ENCODE measurements at regions not wholly inside any gene's neighbourhood (a gene's known extent, or its start where the extent isn't known, plus 50 kb on each side); places are given as distances from the start of the nearest gene placed in this dataset.

DNA sequence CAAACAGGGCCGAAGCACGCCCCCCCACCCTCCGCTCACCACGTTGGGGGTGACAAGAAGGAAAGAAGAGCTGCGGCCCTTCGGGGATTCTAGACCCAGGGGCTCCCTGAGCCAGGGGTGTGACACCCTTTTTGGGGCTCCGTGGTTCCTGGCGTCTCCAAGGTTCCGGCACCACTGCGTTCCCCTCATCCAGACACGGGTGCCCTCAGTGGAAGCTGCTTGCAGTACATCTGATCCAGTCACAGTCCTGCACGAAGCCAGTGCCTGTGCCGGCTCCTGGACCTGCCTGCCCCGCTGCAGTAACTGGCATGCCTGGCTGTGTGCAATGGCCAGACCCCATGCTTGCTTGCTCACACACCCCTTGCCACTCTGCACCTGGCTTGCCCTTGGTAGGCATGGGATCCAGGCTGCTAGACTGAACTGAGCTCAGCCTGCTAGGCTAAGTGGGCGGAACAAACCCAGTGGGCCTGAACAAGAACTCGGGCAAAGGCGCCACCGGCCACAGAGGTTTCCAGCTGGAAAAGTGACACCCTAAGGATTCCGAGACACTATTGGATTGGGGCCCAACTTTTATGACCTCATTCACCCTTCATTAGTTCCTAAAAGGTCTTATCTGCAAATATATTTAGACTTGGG, 420.4 kb upstream of the AGA start (continued):
- TF ChIP-seq ZNF687 (IDR thresholded peaks at IDR 0.05) (no peak), ESRRA (IDR thresholded peaks at IDR 0.05; ENCODE audit: low read length) (no peak), HDAC6 (IDR thresholded peaks at IDR 0.05; ENCODE audit: unreplicated experiment) (no peak), SPI1 (IDR thresholded peaks at IDR 0.05; ENCODE audit: borderline replicate concordance, insufficient read depth, low read depth, low read length) (no peak), EGR1 (IDR thresholded peaks at IDR 0.05; ENCODE audit: borderline replicate concordance in 1 of 2, low read depth in 2 of 2, low read length in 2 of 2) (no peak)

- no peak overlapping the region for H3K9ac ChIP-seq (ENCODE audit: control insufficient read depth, insufficient read depth, low read length)
- ChIA-PET CTCF (interaction anchor here (1.0 kb wide), 2 partner anchors 29 to 82 kb away, joined by 3 to 4 read pairs; no protein-coding TSS in a partner anchor), POLR2A (no interaction called here), RAD21 (ENCODE audit: unreplicated experiment) (interaction anchor here (1.0 to 2.2 kb wide), 2 partner anchors 208 to 212 kb away, joined by 3 to 4 read pairs; no protein-coding TSS in a partner anchor), SMC1A (ENCODE audit: uncharacterized antibody, unreplicated experiment) (interaction anchor here (1.8 to 2.0 kb wide), 2 partner anchors 33 to 126 kb away, joined by 5 to 7 read pairs; no protein-coding TSS in a partner anchor)
- intact Hi-C loops (cut with micrococcal nuclease; ENCODE audit: unreplicated experiment), result no loop called here
- no peak overlapping the region for H3K4me3 ChIP-seq
- no peaks in the 10 kb centered on the region for H4K20me1 ChIP-seq (ENCODE audit: control insufficient read depth, insufficient read depth)
- no TSS peak for BruUV-seq (replicated peaks)
- no peak overlapping the region for H3K4me2 ChIP-seq (ENCODE audit: control insufficient read depth, insufficient read depth)
- H3K36me3 ChIP-seq (ENCODE audit: control insufficient read depth in 2 of 2, insufficient read depth in 2 of 2, low read length in 1 of 2), result no peaks in the 10 kb centered on the region
- WGBS (ENCODE audit: insufficient coverage, insufficient replicate concordance, low lambda C conversion rate, missing lambda C conversion rate), result 13% methylated on average over 3 of the region's 3 CpGs
- no peak overlapping the region for H2AFZ ChIP-seq (ENCODE audit: control insufficient read depth, low read depth, low read length)
- no peaks in the 10 kb centered on the region for H3K27me3 ChIP-seq (replicated peaks in 1 of 2; ENCODE audit: control insufficient read depth in 2 of 2, insufficient read depth in 2 of 2, low read length in 1 of 2)
- H3K79me2 ChIP-seq (ENCODE audit: control insufficient read depth, insufficient read depth, low read length), result no peaks in the 10 kb centered on the region
- H3K4me1 ChIP-seq (ENCODE audit: control insufficient read depth, insufficient read depth, low read length), result no peaks in the 10 kb centered on the region
- FAIRE-seq (no peak), ATAC-seq (peak; percentile 88), DNase-seq (ENCODE audit: low read depth, low spot score) (no peak)
- TF ChIP-seq, protein P1, sequence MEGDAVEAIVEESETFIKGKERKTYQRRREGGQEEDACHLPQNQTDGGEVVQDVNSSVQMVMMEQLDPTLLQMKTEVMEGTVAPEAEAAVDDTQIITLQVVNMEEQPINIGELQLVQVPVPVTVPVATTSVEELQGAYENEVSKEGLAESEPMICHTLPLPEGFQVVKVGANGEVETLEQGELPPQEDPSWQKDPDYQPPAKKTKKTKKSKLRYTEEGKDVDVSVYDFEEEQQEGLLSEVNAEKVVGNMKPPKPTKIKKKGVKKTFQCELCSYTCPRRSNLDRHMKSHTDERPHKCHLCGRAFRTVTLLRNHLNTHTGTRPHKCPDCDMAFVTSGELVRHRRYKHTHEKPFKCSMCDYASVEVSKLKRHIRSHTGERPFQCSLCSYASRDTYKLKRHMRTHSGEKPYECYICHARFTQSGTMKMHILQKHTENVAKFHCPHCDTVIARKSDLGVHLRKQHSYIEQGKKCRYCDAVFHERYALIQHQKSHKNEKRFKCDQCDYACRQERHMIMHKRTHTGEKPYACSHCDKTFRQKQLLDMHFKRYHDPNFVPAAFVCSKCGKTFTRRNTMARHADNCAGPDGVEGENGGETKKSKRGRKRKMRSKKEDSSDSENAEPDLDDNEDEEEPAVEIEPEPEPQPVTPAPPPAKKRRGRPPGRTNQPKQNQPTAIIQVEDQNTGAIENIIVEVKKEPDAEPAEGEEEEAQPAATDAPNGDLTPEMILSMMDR (IDR thresholded peaks at IDR 0.05 in 2 of 3, conservative IDR thresholded peaks at IDR 0.05 in 1 of 3; ENCODE audit: control insufficient read depth in 2 of 3, extremely low read depth in 1 of 3, insufficient read depth in 1 of 3, low read depth in 3 of 3, low read length in 3 of 3), result peak; percentile 10 to 14 (median 13); a peak in 2 of 6 replicates
- TF ChIP-seq KAT2A (conservative IDR thresholded peaks at IDR 0.05; ENCODE audit: control insufficient read depth, low read depth, low read length) (no peak), HDGF (IDR thresholded peaks at IDR 0.05) (no peak)
- H3K27ac ChIP-seq (ENCODE audit: control insufficient read depth, insufficient read depth), result no peak overlapping the region
- in situ Hi-C loops (cut with MboI), result no loop called here
- no peaks in the 10 kb centered on the region for H3K9me3 ChIP-seq (replicated peaks; ENCODE audit: control insufficient read depth, insufficient read depth, low read length)
Measured at GRCh38 chr4:177879851-177880250, 437.6 kb upstream of the AGA start.

All from GM12878 (cell line).